RWPE2 (cell line): ENCODE measurements at regions not wholly inside any gene's neighbourhood (a gene's known extent, or its start where the extent isn't known, plus 50 kb on each side); places are given as distances from the start of the nearest gene placed in this dataset.

ENCODE experiments used
- ATAC-seq: fragments of 200-7000 bp; cut with Tn5 transposase; 3 replicates; pipeline ENCODE4 v1.9.1; 2021; ENCODE audit warnings: low read depth
- DNase-seq: peaks from one replicate; pipeline ENCODE4 v3.0.0-alpha.2; 2020; ENCODE audit warnings: low spot score
- H3K27ac ChIP-seq: fragments of 450-650 bp; 2 replicates; pipeline ENCODE4 v1.5.1; 2017; ENCODE audit warnings: mild to moderate bottlenecking; ENCODE audit not compliant: poor library complexity, severe bottlenecking
- H3K27me3 ChIP-seq: fragments of 250-450 bp; sonication (Bioruptor Pico); 2 replicates; pipeline ENCODE4 v1.5.1; 2021; ENCODE audit warnings: mild to moderate bottlenecking, moderate library complexity; ENCODE audit not compliant: insufficient read depth, poor library complexity, severe bottlenecking
- H3K36me3 ChIP-seq: fragments of 250-450 bp; sonication (Bioruptor Pico); 2 replicates; pipeline ENCODE4 v1.5.1; 2020; ENCODE audit warnings: low read depth, mild to moderate bottlenecking, moderate library complexity
- H3K4me1 ChIP-seq: fragments of 250-450 bp; sonication (Bioruptor Pico); 2 replicates; pipeline ENCODE4 v1.5.1; 2021; ENCODE audit warnings: mild to moderate bottlenecking, moderate library complexity; ENCODE audit not compliant: insufficient read depth, poor library complexity, severe bottlenecking
- H3K4me3 ChIP-seq: fragments of 250-450 bp; sonication (Bioruptor Pico); 2 replicates; pipeline ENCODE4 v1.5.1; 2021; ENCODE audit warnings: mild to moderate bottlenecking, moderate library complexity; ENCODE audit not compliant: severe bottlenecking
- H3K9me3 ChIP-seq: fragments of 250-450 bp; sonication (Bioruptor Pico); 2 replicates; pipeline ENCODE4 v1.5.1; 2021; ENCODE audit warnings: mild to moderate bottlenecking, moderate library complexity; ENCODE audit not compliant: severe bottlenecking
- TF ChIP-seq, protein P1 (sequence below): fragments of 450-650 bp; IDR thresholded peaks from one replicate; pipeline ENCODE4 v1.5.1; 2017; ENCODE audit warnings: mild to moderate bottlenecking, moderate library complexity; ENCODE audit not compliant: poor library complexity, severe bottlenecking

DNA sequence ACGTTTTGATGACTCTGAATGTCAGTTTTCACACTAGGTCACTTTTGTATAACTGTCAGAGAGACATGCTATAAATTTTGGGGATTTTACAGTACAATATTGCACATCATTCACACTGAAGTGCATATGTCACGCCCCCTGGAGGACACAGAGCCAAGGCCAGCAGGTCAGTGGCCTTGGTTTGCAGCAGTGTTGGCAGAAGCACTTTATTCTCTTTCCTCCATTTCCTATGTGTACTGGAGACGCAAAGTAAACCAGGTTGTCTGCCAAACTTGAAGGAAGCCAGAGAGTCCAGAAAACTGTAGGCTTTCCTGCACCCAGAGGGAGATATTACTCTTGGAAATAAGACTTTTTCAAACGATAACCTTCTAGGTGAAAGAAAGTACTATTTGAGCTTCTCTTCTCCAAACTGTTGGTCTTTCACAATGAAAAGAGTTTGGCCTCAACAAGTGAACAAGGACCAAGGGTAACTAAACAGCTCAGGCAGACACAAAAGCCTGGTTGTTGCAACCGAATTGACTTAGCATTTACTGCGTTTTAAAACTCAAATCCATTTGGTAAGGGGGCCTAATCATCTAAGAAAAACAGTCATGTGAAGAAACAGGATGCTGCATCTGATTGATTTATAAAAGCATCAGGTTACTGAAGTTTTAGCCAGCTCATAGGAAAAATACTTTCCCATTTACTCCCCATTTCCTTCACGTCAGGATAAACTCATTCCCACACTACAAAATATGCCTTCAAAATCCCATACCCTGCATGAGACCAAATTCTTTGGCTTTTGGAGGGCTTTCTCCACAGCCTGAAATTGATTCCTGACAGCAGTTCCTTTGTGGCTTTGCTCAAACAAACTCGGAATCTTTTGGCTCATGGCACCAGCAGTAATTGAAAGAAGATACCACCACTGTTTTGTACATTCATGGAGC, 83.0 kb upstream of the SEC61G start:
- Histone ChIP-seq H3K27me3 (no peaks in the 10 kb centered on the region), H3K4me3 (peak overlapping the region; percentile 21), H3K4me1 (peaks cover 56% of the 10 kb centered on the region), H3K27ac (peak overlapping the region; percentile 92), H3K9me3 (no peaks in the 10 kb centered on the region), H3K36me3 (no peaks in the 10 kb centered on the region; the same call in 1 of the 2 replicates)
- TF ChIP-seq, protein P1, sequence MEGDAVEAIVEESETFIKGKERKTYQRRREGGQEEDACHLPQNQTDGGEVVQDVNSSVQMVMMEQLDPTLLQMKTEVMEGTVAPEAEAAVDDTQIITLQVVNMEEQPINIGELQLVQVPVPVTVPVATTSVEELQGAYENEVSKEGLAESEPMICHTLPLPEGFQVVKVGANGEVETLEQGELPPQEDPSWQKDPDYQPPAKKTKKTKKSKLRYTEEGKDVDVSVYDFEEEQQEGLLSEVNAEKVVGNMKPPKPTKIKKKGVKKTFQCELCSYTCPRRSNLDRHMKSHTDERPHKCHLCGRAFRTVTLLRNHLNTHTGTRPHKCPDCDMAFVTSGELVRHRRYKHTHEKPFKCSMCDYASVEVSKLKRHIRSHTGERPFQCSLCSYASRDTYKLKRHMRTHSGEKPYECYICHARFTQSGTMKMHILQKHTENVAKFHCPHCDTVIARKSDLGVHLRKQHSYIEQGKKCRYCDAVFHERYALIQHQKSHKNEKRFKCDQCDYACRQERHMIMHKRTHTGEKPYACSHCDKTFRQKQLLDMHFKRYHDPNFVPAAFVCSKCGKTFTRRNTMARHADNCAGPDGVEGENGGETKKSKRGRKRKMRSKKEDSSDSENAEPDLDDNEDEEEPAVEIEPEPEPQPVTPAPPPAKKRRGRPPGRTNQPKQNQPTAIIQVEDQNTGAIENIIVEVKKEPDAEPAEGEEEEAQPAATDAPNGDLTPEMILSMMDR: peak; percentile 65
- peak; percentile 52 for ATAC-seq
- no peak for DNase-seq

GRCh38 chr7:54843841-54844355, 84.9 kb upstream of the SEC61G start:
- Histone ChIP-seq H3K4me1 (peaks cover 48% of the 10 kb centered on the region), H3K36me3 (no peaks in the 10 kb centered on the region; the same call in 1 of the 2 replicates), H3K9me3 (peaks cover under 1% of the 10 kb centered on the region), H3K27ac (peak overlapping the region; percentile 92), H3K27me3 (no peaks in the 10 kb centered on the region), H3K4me3 (peak overlapping the region; percentile 21)
- TF ChIP-seq, protein P1: no peak
- ATAC-seq (peak; percentile 49; the same call in 2 of the 3 replicates), DNase-seq (no peak)

DNA sequence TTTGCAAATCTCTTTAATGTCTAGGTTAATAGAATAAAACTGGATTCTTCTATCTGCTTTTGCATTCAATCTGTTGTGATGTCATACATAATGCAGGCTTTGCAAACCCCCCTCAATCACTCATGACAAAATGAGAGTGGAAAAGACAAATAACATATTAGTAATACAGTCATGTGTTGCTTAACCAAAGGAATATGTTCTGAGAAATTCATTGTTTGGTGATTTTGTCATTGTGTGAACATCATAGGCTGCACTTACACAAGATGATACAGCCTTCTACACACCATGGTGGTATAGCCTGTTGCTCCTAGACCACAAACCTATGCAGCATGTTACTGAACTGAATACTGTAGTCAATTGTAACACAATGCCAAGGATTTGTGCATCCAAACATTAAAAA, 87.3 kb upstream of the SEC61G start:
- ATAC-seq: no peak
- Histone ChIP-seq H3K27ac (peak overlapping the region; percentile 4), H3K36me3 (no peaks in the 10 kb centered on the region; the same call in 1 of the 2 replicates), H3K27me3 (no peaks in the 10 kb centered on the region), H3K9me3 (peaks cover 4% of the 10 kb centered on the region), H3K4me1 (peaks cover 33% of the 10 kb centered on the region), H3K4me3 (no peak overlapping the region)
- DNase-seq: no peak
- TF ChIP-seq, protein P1: no peak

DNA sequence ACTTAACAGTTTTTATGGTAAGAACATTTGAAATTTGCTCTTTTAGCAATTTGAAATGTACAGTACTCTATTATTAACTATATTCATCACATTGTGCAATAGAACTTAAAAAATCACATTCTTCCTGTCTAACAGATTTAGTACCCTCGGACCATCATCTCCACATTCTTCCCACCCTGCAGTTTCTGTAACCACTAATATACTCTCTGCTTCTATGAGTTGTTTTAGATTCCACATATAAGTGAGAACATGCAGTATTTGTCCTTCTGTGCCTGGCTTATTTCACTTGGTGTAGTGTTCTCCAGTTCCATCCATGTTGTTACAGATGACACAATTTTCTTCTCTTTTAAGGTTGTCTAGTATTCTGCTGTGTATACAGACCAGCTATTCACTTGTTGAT, 88.9 kb upstream of the SEC61G start:
- H3K27me3 ChIP-seq: no peaks in the 10 kb centered on the region
- H3K36me3 ChIP-seq: no peaks in the 10 kb centered on the region; the same call in 1 of the 2 replicates
- no peak for DNase-seq
- ATAC-seq: no peak
- no peak overlapping the region for H3K4me3 ChIP-seq
- H3K4me1 ChIP-seq: peaks cover 17% of the 10 kb centered on the region
- TF ChIP-seq, protein P1: no peak
- no peak overlapping the region for H3K27ac ChIP-seq
- H3K9me3 ChIP-seq: peaks cover 7% of the 10 kb centered on the region
